HUES6 (cell line): ENCODE measurements at regions not wholly inside any gene's neighbourhood (a gene's known extent, or its start where the extent isn't known, plus 50 kb on each side); places are given as distances from the start of the nearest gene placed in this dataset.

Experiments
- H3K27ac ChIP-seq: 2 replicates; pipeline ENCODE4 v1.7.0; 2013; ENCODE audit warnings: low read depth, mild to moderate bottlenecking, low read length, inconsistent platforms
- H3K27me3 ChIP-seq: 2 replicates; pipeline ENCODE4 v1.6.1; 2013; ENCODE audit warnings: low read length; ENCODE audit not compliant: control insufficient read depth, insufficient read depth
- H3K36me3 ChIP-seq: 2 replicates; pipeline ENCODE4 v1.6.1; 2013; ENCODE audit warnings: low read length; ENCODE audit not compliant: control insufficient read depth, insufficient read depth
- H3K4me1 ChIP-seq: 2 replicates; pipeline ENCODE4 v1.6.1; 2013; ENCODE audit warnings: low read length; ENCODE audit not compliant: control insufficient read depth, insufficient read depth
- H3K4me3 ChIP-seq: 2 replicates; pipeline ENCODE4 v1.5.1; 2013; ENCODE audit warnings: low read depth, low read length
- H3K9ac ChIP-seq: one replicate; pipeline ENCODE4 v1.6.1; 2013; ENCODE audit warnings: mild to moderate bottlenecking, low read length
- H3K9me3 ChIP-seq: 2 replicates; pipeline ENCODE4 v1.6.1; 2013; ENCODE audit warnings: low read depth, low read length; ENCODE audit not compliant: control insufficient read depth, insufficient read depth

DNA sequence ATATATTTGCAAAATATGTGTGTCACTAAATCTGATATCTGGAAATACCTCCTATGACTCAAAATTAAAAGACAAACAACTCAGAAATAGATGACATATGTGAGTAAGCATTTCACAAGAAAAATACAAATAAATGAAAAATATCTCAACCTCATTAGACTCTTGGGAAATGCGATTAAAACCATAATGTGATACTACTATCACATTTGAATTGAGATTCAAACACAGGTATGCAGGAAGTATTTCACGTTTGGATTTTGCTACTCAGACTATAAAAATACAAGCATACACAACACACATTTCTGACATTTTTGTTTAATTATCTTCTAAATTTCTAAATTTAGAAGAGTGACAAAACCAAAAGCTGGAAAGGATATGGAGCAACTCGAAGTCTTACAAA is 811.9 kb upstream of the LRRC4C start:
- no peaks in the 10 kb centered on the region for H3K4me1 ChIP-seq

DNA sequence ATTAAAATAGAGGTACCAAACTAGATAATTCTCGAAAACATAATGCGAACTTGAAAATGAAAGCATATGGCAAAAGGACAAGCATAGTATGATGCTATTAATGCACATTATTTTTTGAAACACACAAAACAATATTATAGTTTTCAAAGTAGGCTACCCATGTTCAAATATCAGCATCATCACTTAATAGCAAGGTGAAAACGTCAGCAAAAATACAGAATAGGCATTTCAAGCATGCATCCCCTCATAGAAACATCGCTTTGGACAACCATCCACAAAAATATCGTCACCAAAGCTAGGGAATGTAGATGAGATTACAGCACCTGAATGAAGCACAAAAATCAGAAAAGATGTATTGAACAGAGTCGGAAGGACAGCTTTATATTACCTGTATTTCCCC is 814.5 kb upstream of the LRRC4C start:
- Histone ChIP-seq H3K9me3 (peaks cover 14% of the 10 kb centered on the region), H3K9ac (no peak overlapping the region), H3K27me3 (no peaks in the 10 kb centered on the region), H3K4me3 (no peak overlapping the region), H3K4me1 (no peaks in the 10 kb centered on the region), H3K27ac (no peak overlapping the region), H3K36me3 (no peaks in the 10 kb centered on the region)

More for the DNA sequence above, 811.9 kb upstream of the LRRC4C start:
- peaks cover 18% of the 10 kb centered on the region for H3K9me3 ChIP-seq
- H3K36me3 ChIP-seq, result no peaks in the 10 kb centered on the region
- H3K27me3 ChIP-seq, result no peaks in the 10 kb centered on the region
- H3K9ac ChIP-seq, result no peak overlapping the region
- H3K4me3 ChIP-seq, result no peak overlapping the region
- H3K27ac ChIP-seq, result no peak overlapping the region

DNA sequence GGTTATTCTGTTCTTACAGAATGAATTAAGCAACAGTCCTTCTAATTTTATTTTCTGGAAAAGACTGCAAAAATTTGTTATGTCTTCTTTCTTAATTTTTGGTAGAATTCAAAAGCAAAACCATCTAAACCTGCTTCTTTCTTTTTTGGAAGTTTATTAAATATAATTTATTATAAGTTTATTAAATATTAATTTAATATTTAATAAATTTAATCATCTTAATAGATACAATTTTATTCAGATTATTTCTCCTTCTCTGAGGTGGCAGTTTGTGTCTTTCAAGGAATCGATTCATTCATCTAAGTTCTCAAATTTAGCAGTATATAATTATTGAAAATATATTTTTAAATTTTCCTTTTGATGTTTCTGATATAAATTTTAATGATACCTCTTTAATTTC is 837.5 kb upstream of the LRRC4C start:
- H3K9me3 ChIP-seq, result no peaks in the 10 kb centered on the region
- H3K4me1 ChIP-seq, result no peaks in the 10 kb centered on the region
- no peak overlapping the region for H3K27ac ChIP-seq
- no peaks in the 10 kb centered on the region for H3K27me3 ChIP-seq
- H3K4me3 ChIP-seq, result no peak overlapping the region
- no peak overlapping the region for H3K9ac ChIP-seq
- no peaks in the 10 kb centered on the region for H3K36me3 ChIP-seq

DNA sequence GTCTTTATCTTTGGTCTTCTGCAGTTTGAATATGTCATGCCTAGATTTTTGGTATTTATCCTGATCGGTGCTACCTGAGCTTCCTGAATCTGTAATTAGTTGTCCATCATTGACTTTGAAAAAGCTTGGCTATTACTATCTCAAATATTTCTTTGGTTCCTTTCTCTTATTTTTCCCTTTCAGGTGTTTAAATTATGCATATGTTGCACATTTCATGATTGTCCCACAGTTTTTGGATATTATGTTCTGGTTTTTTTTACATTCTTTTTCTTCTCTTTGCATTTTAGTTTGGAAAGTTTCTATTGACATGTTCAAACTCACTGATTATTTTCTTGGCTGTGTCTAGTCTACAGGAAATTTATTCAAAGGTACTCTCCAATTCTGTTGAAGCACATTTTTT is 840.3 kb upstream of the LRRC4C start:
- Histone ChIP-seq H3K9me3 (no peaks in the 10 kb centered on the region), H3K27me3 (no peaks in the 10 kb centered on the region), H3K9ac (no peak overlapping the region), H3K4me1 (no peaks in the 10 kb centered on the region), H3K4me3 (no peak overlapping the region), H3K27ac (no peak overlapping the region), H3K36me3 (no peaks in the 10 kb centered on the region)

DNA sequence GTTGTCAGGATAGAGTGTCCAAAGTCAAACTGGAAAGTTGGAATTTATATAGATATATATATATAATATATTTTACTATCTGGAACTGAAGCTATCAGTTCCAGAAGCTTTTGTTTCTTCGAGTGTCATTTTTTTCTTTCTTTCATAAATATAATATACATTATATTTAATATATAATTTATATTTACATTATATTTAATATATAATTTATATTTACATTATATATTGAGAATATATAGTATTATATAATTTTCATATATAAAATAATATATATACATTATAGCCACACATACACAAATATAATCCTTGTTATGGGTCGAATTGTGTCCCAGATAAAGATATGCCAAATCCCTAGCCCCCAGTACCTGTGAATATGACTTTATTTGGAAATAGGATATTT is 842.3 kb upstream of the LRRC4C start:
- Histone ChIP-seq H3K9ac (no peak overlapping the region), H3K4me1 (no peaks in the 10 kb centered on the region), H3K27ac (no peak overlapping the region), H3K36me3 (no peaks in the 10 kb centered on the region), H3K27me3 (no peaks in the 10 kb centered on the region), H3K9me3 (no peaks in the 10 kb centered on the region), H3K4me3 (no peak overlapping the region)

DNA sequence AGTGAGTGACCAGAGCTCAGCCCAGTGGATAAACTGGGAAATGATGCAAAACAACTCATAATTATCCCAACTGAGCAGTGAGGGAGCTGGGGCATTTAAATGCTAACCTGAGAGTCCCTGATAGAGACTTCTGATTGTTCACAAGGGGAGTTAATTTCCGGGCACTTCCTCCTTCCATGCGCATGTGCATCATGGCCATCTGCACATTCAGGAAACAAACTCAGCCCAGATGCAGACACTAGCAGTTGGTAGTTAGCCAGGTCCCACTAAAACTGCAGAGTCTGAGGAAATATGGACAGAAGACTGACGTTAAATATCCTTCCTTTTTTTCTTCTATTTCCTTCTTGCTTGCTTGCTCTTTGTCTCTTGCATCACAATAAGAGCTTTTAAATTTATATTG is 852.1 kb upstream of the LRRC4C start:
- H3K36me3 ChIP-seq, result no peaks in the 10 kb centered on the region
- H3K9me3 ChIP-seq, result no peaks in the 10 kb centered on the region
- no peaks in the 10 kb centered on the region for H3K27me3 ChIP-seq
- H3K4me3 ChIP-seq, result no peak overlapping the region
- H3K27ac ChIP-seq, result no peak overlapping the region
- H3K9ac ChIP-seq, result no peak overlapping the region
- no peaks in the 10 kb centered on the region for H3K4me1 ChIP-seq

DNA sequence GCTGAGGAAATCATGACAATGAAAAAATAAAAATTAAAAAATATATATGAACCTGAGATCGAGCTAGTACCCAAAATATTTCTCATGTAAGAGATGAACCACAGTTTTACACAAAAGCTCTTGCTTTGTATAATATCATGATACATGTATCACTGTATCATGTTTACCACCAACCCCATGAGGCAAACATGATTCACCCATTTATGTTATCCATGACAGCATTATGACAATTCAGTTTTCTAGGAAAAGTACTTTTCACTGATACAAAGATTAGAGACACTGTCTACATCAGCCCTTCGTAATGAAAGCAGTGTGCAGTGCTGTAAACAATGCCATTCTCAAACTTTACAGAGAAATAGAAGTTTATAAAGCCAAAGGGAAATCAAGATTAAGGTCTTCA is 852.5 kb upstream of the LRRC4C start:
- H3K4me1 ChIP-seq, result no peaks in the 10 kb centered on the region
- no peak overlapping the region for H3K9ac ChIP-seq
- H3K9me3 ChIP-seq, result no peaks in the 10 kb centered on the region
- H3K36me3 ChIP-seq, result no peaks in the 10 kb centered on the region
- H3K27me3 ChIP-seq, result no peaks in the 10 kb centered on the region
- H3K27ac ChIP-seq, result no peak overlapping the region
- H3K4me3 ChIP-seq, result no peak overlapping the region

DNA sequence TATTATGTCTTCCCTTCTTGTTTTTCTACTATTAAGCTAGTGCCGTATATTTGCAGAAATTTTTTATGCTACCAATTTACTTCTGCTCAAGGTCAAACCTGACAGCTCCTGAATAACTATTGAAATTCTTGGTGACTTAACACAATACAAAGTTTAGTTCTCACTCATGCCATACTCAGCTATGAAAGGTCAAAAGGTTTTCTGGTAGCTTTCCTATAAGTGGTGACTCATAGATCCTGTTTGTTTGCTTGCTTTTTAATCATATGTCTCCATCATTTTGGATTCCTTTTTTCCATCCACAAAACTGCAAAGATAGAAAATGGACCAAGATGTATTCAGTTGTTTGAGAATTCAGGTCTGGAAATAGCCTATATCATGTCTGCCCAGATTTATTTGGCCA is 855.8 kb upstream of the LRRC4C start:
- H3K4me3 ChIP-seq, result no peak overlapping the region
- no peaks in the 10 kb centered on the region for H3K27me3 ChIP-seq
- no peak overlapping the region for H3K9ac ChIP-seq
- no peaks in the 10 kb centered on the region for H3K4me1 ChIP-seq
- H3K36me3 ChIP-seq, result no peaks in the 10 kb centered on the region
- H3K27ac ChIP-seq, result no peak overlapping the region
- no peaks in the 10 kb centered on the region for H3K9me3 ChIP-seq

DNA sequence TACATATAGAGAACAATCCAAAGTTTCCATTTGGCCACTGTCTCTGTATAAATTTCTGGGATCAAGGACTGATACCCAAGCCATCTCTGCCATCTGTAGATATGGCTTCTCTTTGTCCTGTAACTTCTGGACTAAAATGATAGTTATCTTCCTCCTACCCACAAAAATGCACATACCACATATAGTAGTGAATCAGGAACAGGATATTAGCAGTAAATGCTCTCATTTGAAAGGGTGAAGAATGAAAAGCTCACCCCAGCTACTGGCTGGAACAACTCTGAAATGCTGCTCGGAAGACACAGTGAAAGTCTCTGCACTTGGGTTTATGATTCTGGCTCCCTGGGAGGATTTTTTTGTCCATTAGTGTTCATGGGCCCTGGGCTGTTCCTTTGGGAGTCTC is 856.4 kb upstream of the LRRC4C start:
- Histone ChIP-seq H3K27ac (no peak overlapping the region), H3K4me1 (no peaks in the 10 kb centered on the region), H3K27me3 (no peaks in the 10 kb centered on the region), H3K9me3 (no peaks in the 10 kb centered on the region), H3K4me3 (no peak overlapping the region), H3K9ac (no peak overlapping the region), H3K36me3 (no peaks in the 10 kb centered on the region)

DNA sequence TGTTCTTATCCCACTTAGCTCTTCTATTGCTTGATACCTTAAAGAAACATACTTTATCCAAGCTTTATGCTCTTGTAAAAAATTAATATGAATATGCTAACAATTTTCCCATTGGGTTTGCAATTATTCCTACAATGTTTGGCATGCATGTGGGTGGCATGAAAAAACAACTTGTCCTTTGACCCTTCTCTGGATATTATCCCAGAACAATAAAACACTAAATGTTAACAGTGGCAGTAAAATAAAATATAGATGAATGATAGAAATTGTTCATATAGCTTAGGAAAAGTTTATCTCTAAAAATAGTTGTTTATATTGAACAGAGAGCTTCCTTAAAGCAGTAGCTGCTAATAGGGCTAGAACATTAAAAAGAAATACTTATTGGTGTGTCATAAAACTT is 860.5 kb upstream of the LRRC4C start:
- Histone ChIP-seq H3K9ac (no peak overlapping the region), H3K4me3 (no peak overlapping the region), H3K27me3 (no peaks in the 10 kb centered on the region), H3K9me3 (no peaks in the 10 kb centered on the region), H3K27ac (no peak overlapping the region), H3K36me3 (no peaks in the 10 kb centered on the region), H3K4me1 (no peaks in the 10 kb centered on the region)

DNA sequence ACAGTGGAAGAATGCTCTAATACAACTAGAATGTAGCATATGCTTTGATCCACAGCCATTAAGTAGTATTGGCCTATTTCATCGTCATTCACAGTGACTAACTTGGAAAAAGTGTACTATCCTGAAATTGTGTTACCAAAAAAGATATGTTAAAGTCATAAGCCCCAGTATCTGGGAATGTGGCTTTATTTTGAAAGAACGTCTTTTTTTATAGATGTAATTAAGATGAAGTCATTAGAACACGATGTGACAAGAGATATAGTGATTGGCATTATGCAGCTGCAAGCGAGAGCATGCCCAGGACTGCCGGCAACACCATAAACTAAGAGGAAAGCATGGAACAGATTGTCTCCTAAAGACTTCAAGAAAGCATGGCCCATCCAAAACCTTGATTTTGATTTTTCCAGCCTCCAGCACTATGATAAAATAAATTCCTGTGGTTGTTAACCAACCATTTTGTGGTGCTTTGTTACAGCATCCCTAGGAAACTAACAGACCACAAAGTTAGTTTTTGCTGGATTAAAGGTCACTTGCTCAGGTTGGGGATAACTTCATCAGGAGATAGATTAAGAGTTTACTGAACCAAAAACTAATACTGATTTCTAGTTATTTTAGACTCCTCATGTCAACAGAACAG is 870.6 kb upstream of the LRRC4C start:
- no peak overlapping the region for H3K4me3 ChIP-seq
- H3K27me3 ChIP-seq, result no peaks in the 10 kb centered on the region
- H3K9ac ChIP-seq, result no peak overlapping the region
- H3K27ac ChIP-seq, result no peak overlapping the region
- no peaks in the 10 kb centered on the region for H3K36me3 ChIP-seq
- peaks cover 20% of the 10 kb centered on the region for H3K9me3 ChIP-seq
- H3K4me1 ChIP-seq, result no peaks in the 10 kb centered on the region
